ENCODE measurements at regions not wholly inside any gene's neighbourhood (a gene's known extent, or its start where the extent isn't known, plus 50 kb on each side); places are given as distances from the start of the nearest gene placed in this dataset.

- intact Hi-C loops (cut with micrococcal nuclease), result no loop called here
- Histone ChIP-seq H3K9me3 (ENCODE audit: control insufficient read depth in 1 of 2, low read length in 2 of 2) (no peaks in the 10 kb centered on the region), H3K4me1 (ENCODE audit: insufficient read depth, low read length) (no peaks in the 10 kb centered on the region), H3K4me3 (ENCODE audit: low read length in 2 of 2) (no peak overlapping the region), H3K36me3 (ENCODE audit: insufficient read depth, low read length) (no peaks in the 10 kb centered on the region), H3K27ac (ENCODE audit: low read depth, low read length) (no peak overlapping the region), H3K27me3 (ENCODE audit: insufficient read depth, low read length) (no peaks in the 10 kb centered on the region)
- no peak overlapping the region for H3K27ac Mint-ChIP-seq
- H3K9me3 Mint-ChIP-seq, result no peaks in the 10 kb centered on the region
- ChIA-PET POLR2A (ENCODE audit: partially characterized antibody) (no interaction called here), CTCF (ENCODE audit: partially characterized antibody) (no interaction called here)
- no peaks in the 10 kb centered on the region for H3K36me3 Mint-ChIP-seq
- peaks cover 19 to 32% of the 10 kb centered on the region in 2 donors for H3K27me3 Mint-ChIP-seq
- no peak overlapping the region for H3K4me3 Mint-ChIP-seq
- no peak for DNase-seq
- no peaks in the 10 kb centered on the region for H3K4me1 Mint-ChIP-seq
Measured at GRCh38 chr3:150309257-150309542, 98.9 kb upstream of the TSC22D2 start.

- DNase-seq, result no peak
- Histone ChIP-seq H3K36me3 (ENCODE audit: insufficient read depth, low read length) (no peaks in the 10 kb centered on the region), H3K9me3 (ENCODE audit: control insufficient read depth in 1 of 2, low read length in 2 of 2) (no peaks in the 10 kb centered on the region), H3K27ac (ENCODE audit: low read depth, low read length) (no peak overlapping the region), H3K27me3 (ENCODE audit: insufficient read depth, low read length) (no peaks in the 10 kb centered on the region), H3K4me1 (ENCODE audit: insufficient read depth, low read length) (no peaks in the 10 kb centered on the region), H3K4me3 (ENCODE audit: low read length in 2 of 2) (no peak overlapping the region)
- no peaks in the 10 kb centered on the region for H3K9me3 Mint-ChIP-seq
- CTCF ChIA-PET (ENCODE audit: partially characterized antibody), result no interaction called here
- POLR2A ChIA-PET (ENCODE audit: partially characterized antibody), result no interaction called here
- intact Hi-C loops (cut with micrococcal nuclease), result no loop called here
- H3K4me3 Mint-ChIP-seq, result no peak overlapping the region
- peaks cover 19 to 34% of the 10 kb centered on the region in 2 donors for H3K27me3 Mint-ChIP-seq
- no peaks in the 10 kb centered on the region for H3K36me3 Mint-ChIP-seq
- H3K27ac Mint-ChIP-seq, result no peak overlapping the region
- H3K4me1 Mint-ChIP-seq, result no peaks in the 10 kb centered on the region
Measured at GRCh38 chr3:150308481-150309256, 99.4 kb upstream of the TSC22D2 start.

- no peak for DNase-seq
- no peaks in the 10 kb centered on the region for H3K27me3 ChIP-seq (ENCODE audit: insufficient read depth, low read length)
- no peaks in the 10 kb centered on the region for H3K9me3 ChIP-seq (ENCODE audit: control insufficient read depth in 1 of 2, low read length in 2 of 2)
- CTCF ChIA-PET (ENCODE audit: partially characterized antibody), result no interaction called here
- intact Hi-C loops (cut with micrococcal nuclease), result no loop called here
- no peaks in the 10 kb centered on the region for H3K36me3 ChIP-seq (ENCODE audit: insufficient read depth, low read length)
- peaks cover 19 to 32% of the 10 kb centered on the region in 2 donors for H3K27me3 Mint-ChIP-seq
- no peak overlapping the region for H3K27ac ChIP-seq (ENCODE audit: low read depth, low read length)
- H3K36me3 Mint-ChIP-seq, result no peaks in the 10 kb centered on the region
- H3K4me3 Mint-ChIP-seq, result no peak overlapping the region
- POLR2A ChIA-PET (ENCODE audit: partially characterized antibody), result no interaction called here
- no peaks in the 10 kb centered on the region for H3K4me1 Mint-ChIP-seq
- H3K4me3 ChIP-seq (ENCODE audit: low read length in 2 of 2), result no peak overlapping the region
- no peaks in the 10 kb centered on the region for H3K9me3 Mint-ChIP-seq
- no peak overlapping the region for H3K27ac Mint-ChIP-seq
- no peaks in the 10 kb centered on the region for H3K4me1 ChIP-seq (ENCODE audit: insufficient read depth, low read length)
Measured at GRCh38 chr3:150308037-150308319, 100.1 kb upstream of the TSC22D2 start.

GRCh38 chr3:150307311-150308036 lies 100.6 kb upstream of the TSC22D2 start:
- Histone ChIP-seq H3K27me3 (ENCODE audit: insufficient read depth, low read length) (no peaks in the 10 kb centered on the region), H3K4me3 (ENCODE audit: low read length in 2 of 2) (no peak overlapping the region), H3K9me3 (ENCODE audit: control insufficient read depth in 1 of 2, low read length in 2 of 2) (no peaks in the 10 kb centered on the region), H3K4me1 (ENCODE audit: insufficient read depth, low read length) (no peaks in the 10 kb centered on the region), H3K27ac (ENCODE audit: low read depth, low read length) (no peak overlapping the region), H3K36me3 (ENCODE audit: insufficient read depth, low read length) (no peaks in the 10 kb centered on the region)
- CTCF ChIA-PET (ENCODE audit: partially characterized antibody), result no interaction called here
- H3K27me3 Mint-ChIP-seq, result peaks cover 21 to 36% of the 10 kb centered on the region in 2 donors
- no peak overlapping the region for H3K4me3 Mint-ChIP-seq
- POLR2A ChIA-PET (ENCODE audit: partially characterized antibody), result no interaction called here
- H3K4me1 Mint-ChIP-seq, result no peaks in the 10 kb centered on the region
- no peaks in the 10 kb centered on the region for H3K36me3 Mint-ChIP-seq
- H3K27ac Mint-ChIP-seq, result no peak overlapping the region
- intact Hi-C loops (cut with micrococcal nuclease), result no loop called here
- DNase-seq, result no peak
- no peaks in the 10 kb centered on the region for H3K9me3 Mint-ChIP-seq

- Histone ChIP-seq H3K27ac (ENCODE audit: low read depth, low read length) (no peak overlapping the region), H3K4me3 (ENCODE audit: low read length in 2 of 2) (no peak overlapping the region), H3K27me3 (ENCODE audit: insufficient read depth, low read length) (no peaks in the 10 kb centered on the region), H3K4me1 (ENCODE audit: insufficient read depth, low read length) (no peaks in the 10 kb centered on the region), H3K36me3 (ENCODE audit: insufficient read depth, low read length) (no peaks in the 10 kb centered on the region), H3K9me3 (ENCODE audit: control insufficient read depth in 1 of 2, low read length in 2 of 2) (no peaks in the 10 kb centered on the region)
- Mint-ChIP-seq H3K36me3 (no peaks in the 10 kb centered on the region), H3K27ac (no peak overlapping the region), H3K9me3 (no peaks in the 10 kb centered on the region), H3K4me1 (no peaks in the 10 kb centered on the region), H3K27me3 (peaks cover 22 to 41% of the 10 kb centered on the region in 2 donors), H3K4me3 (no peak overlapping the region)
- intact Hi-C loops (cut with micrococcal nuclease), result no loop called here
- CTCF ChIA-PET (ENCODE audit: partially characterized antibody), result no interaction called here
- no peak for DNase-seq
- POLR2A ChIA-PET (ENCODE audit: partially characterized antibody), result no interaction called here
Measured at GRCh38 chr3:150306906-150307305, 101.2 kb upstream of the TSC22D2 start.

GRCh38 chr3:150306083-150306482 lies 102.0 kb upstream of the TSC22D2 start:
- no peak overlapping the region for H3K27ac Mint-ChIP-seq

GRCh38 chr3:150303768-150304167 lies 104.3 kb upstream of the TSC22D2 start:
- intact Hi-C loops (cut with micrococcal nuclease), result no loop called here
- ChIA-PET CTCF (ENCODE audit: partially characterized antibody) (interaction anchor here (1.3 to 2.0 kb wide), 4 partner anchors 9 to 191 kb away, joined by 3 to 9 read pairs (median 6); no protein-coding TSS in a partner anchor), POLR2A (ENCODE audit: partially characterized antibody) (no interaction called here)
- H3K4me1 Mint-ChIP-seq, result no peaks in the 10 kb centered on the region
- H3K27me3 ChIP-seq (ENCODE audit: insufficient read depth, low read length), result no peaks in the 10 kb centered on the region
- no peak overlapping the region for H3K4me3 ChIP-seq (ENCODE audit: low read length in 2 of 2)
- H3K27me3 Mint-ChIP-seq, result peaks cover 31 to 44% of the 10 kb centered on the region in 2 donors
- no peak for DNase-seq
- H3K27ac ChIP-seq (ENCODE audit: low read depth, low read length), result no peak overlapping the region
- H3K4me1 ChIP-seq (ENCODE audit: insufficient read depth, low read length), result no peaks in the 10 kb centered on the region
- H3K9me3 ChIP-seq (ENCODE audit: control insufficient read depth in 1 of 2, low read length in 2 of 2), result no peaks in the 10 kb centered on the region
- no peak overlapping the region for H3K4me3 Mint-ChIP-seq
- no peak overlapping the region for H3K27ac Mint-ChIP-seq
- no peaks in the 10 kb centered on the region for H3K36me3 ChIP-seq (ENCODE audit: insufficient read depth, low read length)
- H3K36me3 Mint-ChIP-seq, result no peaks in the 10 kb centered on the region
- H3K9me3 Mint-ChIP-seq, result no peaks in the 10 kb centered on the region

More at GRCh38 chr3:150306083-150306482, 102.0 kb upstream of the TSC22D2 start:
- ChIA-PET POLR2A (ENCODE audit: partially characterized antibody) (no interaction called here), CTCF (ENCODE audit: partially characterized antibody) (no interaction called here)
- DNase-seq, result no peak
- peaks cover 27 to 47% of the 10 kb centered on the region in 2 donors for H3K27me3 Mint-ChIP-seq
- H3K4me1 Mint-ChIP-seq, result no peaks in the 10 kb centered on the region
- intact Hi-C loops (cut with micrococcal nuclease), result no loop called here
- no peak overlapping the region for H3K4me3 ChIP-seq (ENCODE audit: low read length in 2 of 2)
- no peaks in the 10 kb centered on the region for H3K9me3 Mint-ChIP-seq
- no peaks in the 10 kb centered on the region for H3K4me1 ChIP-seq (ENCODE audit: insufficient read depth, low read length)
- H3K4me3 Mint-ChIP-seq, result no peak overlapping the region
- no peaks in the 10 kb centered on the region for H3K36me3 ChIP-seq (ENCODE audit: insufficient read depth, low read length)
- no peak overlapping the region for H3K27ac ChIP-seq (ENCODE audit: low read depth, low read length)
- H3K36me3 Mint-ChIP-seq, result no peaks in the 10 kb centered on the region
- H3K9me3 ChIP-seq (ENCODE audit: control insufficient read depth in 1 of 2, low read length in 2 of 2), result no peaks in the 10 kb centered on the region
- H3K27me3 ChIP-seq (ENCODE audit: insufficient read depth, low read length), result no peaks in the 10 kb centered on the region

Measured in CD4-positive, alpha-beta memory T cell (primary cell).